ENCODE measurements at regions not wholly inside any gene's neighbourhood (a gene's known extent, or its start where the extent isn't known, plus 50 kb on each side); places are given as distances from the start of the nearest gene placed in this dataset.

- TF ChIP-seq CTCF (IDR thresholded peaks at IDR 0.05; ENCODE audit: extremely low read depth in 1 of 2, insufficient read depth in 1 of 2, low read depth in 1 of 2, low read length in 2 of 2) (no peak), POLR2A (IDR thresholded peaks at IDR 0.05; ENCODE audit: low read depth, low read length) (no peak), POLR2AphosphoS5 (IDR thresholded peaks at IDR 0.05; ENCODE audit: insufficient read depth, low read depth, low read length) (no peak), EZH2 (IDR thresholded peaks at IDR 0.05; ENCODE audit: borderline replicate concordance, low read depth, low read length, severe bottlenecking) (no peak), GATA2 (IDR thresholded peaks at IDR 0.05; ENCODE audit: insufficient read depth, insufficient read length, low read depth, low read length) (no peak), JUN (IDR thresholded peaks at IDR 0.05; ENCODE audit: borderline replicate concordance, insufficient read depth, insufficient read length, low read depth) (no peak)
- TF ChIP-seq, protein P1, sequence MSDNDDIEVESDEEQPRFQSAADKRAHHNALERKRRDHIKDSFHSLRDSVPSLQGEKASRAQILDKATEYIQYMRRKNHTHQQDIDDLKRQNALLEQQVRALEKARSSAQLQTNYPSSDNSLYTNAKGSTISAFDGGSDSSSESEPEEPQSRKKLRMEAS (IDR thresholded peaks at IDR 0.05; ENCODE audit: insufficient read depth, insufficient read length), result no peak
Observed at GRCh38 chr3:1527786-1528185, 435.0 kb downstream of the CNTN6 start.
